ENCODE measurements at regions not wholly inside any gene's neighbourhood (a gene's known extent, or its start where the extent isn't known, plus 50 kb on each side); places are given as distances from the start of the nearest gene placed in this dataset.

DNA sequence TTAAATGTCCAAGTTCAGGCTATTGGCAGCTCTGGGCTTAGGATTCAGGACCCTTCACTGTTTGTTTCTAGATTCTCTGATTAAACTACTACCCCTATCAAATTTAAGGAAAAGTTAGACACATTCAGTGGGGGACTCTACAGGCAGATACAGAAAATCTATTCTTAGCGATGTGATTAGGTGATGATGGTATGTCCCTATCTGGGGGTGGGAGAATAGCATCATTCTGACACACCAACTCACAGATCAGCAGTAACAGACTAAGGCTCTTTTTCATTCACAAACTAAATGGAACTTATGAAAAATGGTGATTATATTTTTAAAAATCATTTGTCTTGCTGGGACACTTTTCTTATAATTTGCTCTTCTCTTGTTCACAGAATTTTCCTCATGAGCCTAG is 232.9 kb upstream of the CDH2 start:
- WGBS (ENCODE audit: insufficient coverage, low coverage, low lambda C conversion rate, missing lambda C conversion rate): 80% methylated on average over 1 of the region's 1 CpG
- no peaks in the 10 kb centered on the region for H3K27me3 ChIP-seq

DNA sequence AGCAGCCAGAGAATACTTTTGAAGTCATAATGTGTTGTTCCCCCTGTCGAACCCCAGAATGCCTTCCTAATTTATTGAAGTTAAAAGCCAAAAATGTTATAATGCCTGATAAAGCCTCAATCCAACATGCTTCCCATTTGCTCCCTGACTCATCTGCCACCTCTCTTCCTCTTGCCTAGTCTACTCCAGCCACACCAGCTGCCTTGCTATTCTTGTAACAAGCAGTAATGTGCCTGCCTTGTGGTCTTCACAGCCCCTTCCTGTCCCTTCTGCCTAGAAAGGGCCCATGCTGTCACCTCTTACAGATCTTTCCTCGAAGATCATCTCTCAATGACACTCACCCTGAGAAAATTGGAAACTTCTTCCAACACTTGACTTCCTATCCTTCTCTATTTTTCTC is 231.6 kb upstream of the CDH2 start:
- no peaks in the 10 kb centered on the region for H3K27me3 ChIP-seq
- no peak overlapping the region for H3K4me3 ChIP-seq
- no peaks in the 10 kb centered on the region for H3K4me1 ChIP-seq
- WGBS (ENCODE audit: insufficient coverage, low coverage, low lambda C conversion rate, missing lambda C conversion rate): 39% methylated on average over 2 of the region's 2 CpGs
- no peaks in the 10 kb centered on the region for H3K36me3 ChIP-seq
- TF ChIP-seq, protein P1, sequence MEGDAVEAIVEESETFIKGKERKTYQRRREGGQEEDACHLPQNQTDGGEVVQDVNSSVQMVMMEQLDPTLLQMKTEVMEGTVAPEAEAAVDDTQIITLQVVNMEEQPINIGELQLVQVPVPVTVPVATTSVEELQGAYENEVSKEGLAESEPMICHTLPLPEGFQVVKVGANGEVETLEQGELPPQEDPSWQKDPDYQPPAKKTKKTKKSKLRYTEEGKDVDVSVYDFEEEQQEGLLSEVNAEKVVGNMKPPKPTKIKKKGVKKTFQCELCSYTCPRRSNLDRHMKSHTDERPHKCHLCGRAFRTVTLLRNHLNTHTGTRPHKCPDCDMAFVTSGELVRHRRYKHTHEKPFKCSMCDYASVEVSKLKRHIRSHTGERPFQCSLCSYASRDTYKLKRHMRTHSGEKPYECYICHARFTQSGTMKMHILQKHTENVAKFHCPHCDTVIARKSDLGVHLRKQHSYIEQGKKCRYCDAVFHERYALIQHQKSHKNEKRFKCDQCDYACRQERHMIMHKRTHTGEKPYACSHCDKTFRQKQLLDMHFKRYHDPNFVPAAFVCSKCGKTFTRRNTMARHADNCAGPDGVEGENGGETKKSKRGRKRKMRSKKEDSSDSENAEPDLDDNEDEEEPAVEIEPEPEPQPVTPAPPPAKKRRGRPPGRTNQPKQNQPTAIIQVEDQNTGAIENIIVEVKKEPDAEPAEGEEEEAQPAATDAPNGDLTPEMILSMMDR (IDR thresholded peaks at IDR 0.05): no peak
- no peak for TF ChIP-seq POLR2A (IDR thresholded peaks at IDR 0.05)
- ATAC-seq (no peak), DNase-seq (no peak)
- H3K9me3 ChIP-seq: no peaks in the 10 kb centered on the region
- intact Hi-C loops (cut with DNase I): no loop called here
- H3K27ac ChIP-seq: no peak overlapping the region

More for the DNA sequence above, 232.9 kb upstream of the CDH2 start:
- Histone ChIP-seq H3K4me3 (no peak overlapping the region), H3K27ac (no peak overlapping the region), H3K4me1 (no peaks in the 10 kb centered on the region), H3K36me3 (no peaks in the 10 kb centered on the region), H3K9me3 (no peaks in the 10 kb centered on the region)
- no peak for DNase-seq
- ATAC-seq: no peak
- intact Hi-C loops (cut with DNase I): no loop called here
- TF ChIP-seq POLR2A (IDR thresholded peaks at IDR 0.05): no peak
- TF ChIP-seq, protein P1 (IDR thresholded peaks at IDR 0.05): no peak

DNA sequence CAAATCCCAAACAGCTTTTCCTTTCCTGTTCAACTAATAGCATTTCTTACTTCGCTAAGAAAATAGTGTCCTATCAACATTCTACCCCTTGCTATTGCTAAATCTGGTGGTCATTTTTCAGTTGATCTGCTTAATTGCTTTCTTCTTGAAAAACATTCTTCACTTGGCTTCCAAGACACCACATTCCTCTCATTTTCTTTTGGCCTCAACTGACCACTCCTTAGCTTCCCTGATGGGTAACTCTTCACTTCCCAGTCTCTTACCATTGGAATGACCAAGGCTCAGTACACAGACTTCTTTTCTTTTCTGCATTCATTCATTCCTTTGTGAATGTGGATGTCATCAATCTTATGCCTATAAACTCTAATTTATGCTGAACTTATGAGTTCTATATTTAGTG is 230.8 kb upstream of the CDH2 start:
- WGBS (ENCODE audit: insufficient coverage, low coverage, low lambda C conversion rate, missing lambda C conversion rate): 25% methylated on average over 1 of the region's 1 CpG
- no peak for ATAC-seq
- intact Hi-C loops (cut with DNase I): no loop called here

DNA sequence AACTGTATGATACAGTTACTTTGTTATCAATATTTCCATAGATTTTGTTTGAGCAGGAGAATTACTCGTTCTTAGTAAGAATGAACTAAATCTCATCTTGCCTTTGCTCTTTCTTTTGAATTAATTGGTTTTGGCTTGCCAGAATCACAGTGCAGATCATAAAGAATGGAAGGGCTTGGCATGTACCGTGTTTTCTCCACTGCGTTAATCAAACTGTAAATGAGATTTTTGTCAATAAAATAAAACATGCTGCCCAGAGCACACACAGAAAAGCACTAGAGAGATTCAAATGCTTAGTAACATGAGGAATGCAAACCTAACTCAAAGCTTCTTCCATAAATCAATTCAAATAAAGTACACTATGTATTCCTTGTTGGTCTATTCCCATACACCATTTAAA is 229.6 kb upstream of the CDH2 start:
- H3K9me3 ChIP-seq: no peaks in the 10 kb centered on the region
- WGBS (ENCODE audit: insufficient coverage, low coverage, low lambda C conversion rate, missing lambda C conversion rate): 22% methylated on average over 3 of the region's 3 CpGs
- TF ChIP-seq, protein P1 (IDR thresholded peaks at IDR 0.05): no peak
- TF ChIP-seq POLR2A (IDR thresholded peaks at IDR 0.05): no peak
- DNase-seq (no peak), ATAC-seq (no peak)
- no peaks in the 10 kb centered on the region for H3K4me1 ChIP-seq
- intact Hi-C loops (cut with DNase I): no loop called here
- H3K36me3 ChIP-seq: no peaks in the 10 kb centered on the region
- H3K27me3 ChIP-seq: no peaks in the 10 kb centered on the region
- no peak overlapping the region for H3K4me3 ChIP-seq
- no peak overlapping the region for H3K27ac ChIP-seq

More for the DNA sequence above, 230.8 kb upstream of the CDH2 start:
- no peaks in the 10 kb centered on the region for H3K9me3 ChIP-seq
- no peaks in the 10 kb centered on the region for H3K27me3 ChIP-seq
- H3K36me3 ChIP-seq: no peaks in the 10 kb centered on the region
- no peak overlapping the region for H3K27ac ChIP-seq
- TF ChIP-seq POLR2A (IDR thresholded peaks at IDR 0.05): no peak
- TF ChIP-seq, protein P1 (IDR thresholded peaks at IDR 0.05): no peak
- no peak for DNase-seq
- H3K4me1 ChIP-seq: no peaks in the 10 kb centered on the region
- H3K4me3 ChIP-seq: no peak overlapping the region

DNA sequence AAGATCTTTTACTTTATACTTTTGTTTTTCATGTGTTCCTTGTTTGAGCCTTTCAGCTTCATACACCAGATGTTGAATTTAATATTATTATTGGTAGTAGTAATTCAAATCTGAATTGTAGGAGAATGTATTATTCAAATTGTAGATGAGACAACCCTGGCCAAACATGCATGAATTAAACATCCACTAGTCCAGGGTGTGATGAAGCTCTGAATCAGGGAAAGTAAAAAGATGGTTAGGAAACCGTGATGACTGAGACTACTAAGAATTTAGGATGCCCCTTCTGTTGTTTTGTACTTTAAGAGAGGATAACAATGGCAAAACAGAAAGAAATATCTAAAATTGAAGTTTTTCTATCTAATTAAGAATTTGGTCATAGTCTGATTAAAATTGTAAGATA is 227.8 kb upstream of the CDH2 start:
- Histone ChIP-seq H3K4me1 (no peaks in the 10 kb centered on the region), H3K27ac (no peak overlapping the region), H3K36me3 (no peaks in the 10 kb centered on the region), H3K4me3 (no peak overlapping the region), H3K9me3 (no peaks in the 10 kb centered on the region), H3K27me3 (no peaks in the 10 kb centered on the region)
- no peak for DNase-seq
- TF ChIP-seq, protein P1 (IDR thresholded peaks at IDR 0.05): no peak
- TF ChIP-seq POLR2A (IDR thresholded peaks at IDR 0.05): no peak
- ATAC-seq: no peak
- intact Hi-C loops (cut with DNase I): no loop called here
- WGBS (ENCODE audit: insufficient coverage, low coverage, low lambda C conversion rate, missing lambda C conversion rate): 14% methylated on average over 1 of the region's 1 CpG
